ENCODE measurements at regions not wholly inside any gene's neighbourhood (a gene's known extent, or its start where the extent isn't known, plus 50 kb on each side); places are given as distances from the start of the nearest gene placed in this dataset.

- TF ChIP-seq GATA3 (IDR thresholded peaks at IDR 0.05; ENCODE audit: low read depth, low read length), result no peak
- no peak for TF ChIP-seq GATA2 (IDR thresholded peaks at IDR 0.05; ENCODE audit: low read depth, low read length)
These were observed 908.7 kb upstream of the CDH9 start for GRCh38 chr5:27947088-27947487.
